ENCODE measurements at regions not wholly inside any gene's neighbourhood (a gene's known extent, or its start where the extent isn't known, plus 50 kb on each side); places are given as distances from the start of the nearest gene placed in this dataset.
A peak's percentile ranks its signal among the peaks of the same experiment; 100 is the strongest.
"Not testable (repeated sequence)": the region's sequence is repeated elsewhere in the genome, so short reads cannot be mapped to it uniquely, and the experiment has no call there.

DNA sequence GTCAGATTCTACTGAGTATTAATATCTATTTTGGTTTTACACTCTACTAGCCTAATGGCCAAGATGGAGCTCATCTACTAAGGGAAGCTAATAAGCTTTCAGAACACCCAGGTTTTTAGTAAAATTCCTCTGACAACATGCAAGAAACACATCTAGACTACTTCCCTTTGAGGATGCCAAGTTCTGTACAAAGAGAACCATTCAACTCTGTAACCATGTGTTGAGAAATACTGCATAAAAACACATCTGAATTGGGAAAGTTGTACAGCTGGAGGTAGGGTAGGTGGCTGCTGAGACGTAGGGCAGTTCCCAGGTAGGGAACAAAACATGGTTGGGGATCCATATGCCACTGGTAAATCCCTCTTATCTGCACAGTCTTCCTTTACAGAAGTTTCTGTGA is 66.2 kb downstream of the SC5D start:
- no peak for DNase-seq (ENCODE audit: low read depth in 2 of 3, low spot score in 2 of 3)

DNA sequence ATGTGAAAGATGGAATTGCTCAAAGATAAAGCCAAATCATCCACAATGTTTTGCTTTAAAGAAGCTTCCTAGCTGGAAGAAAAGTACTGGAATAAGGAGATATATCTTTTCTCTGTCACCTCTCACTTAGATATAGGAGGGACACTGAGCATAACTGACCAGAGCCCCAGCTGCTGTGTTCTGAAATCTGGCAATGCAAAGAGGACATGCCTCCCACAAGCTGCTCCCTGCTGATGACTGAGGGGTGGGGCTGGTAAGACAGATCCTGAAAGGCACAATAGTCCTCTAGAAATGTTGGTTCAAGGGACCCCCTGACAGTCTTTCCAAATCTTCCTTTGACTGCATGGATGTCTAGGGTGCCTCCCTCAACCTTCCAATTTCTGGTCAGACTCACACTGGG is 67.0 kb downstream of the SC5D start:
- no peak for DNase-seq (ENCODE audit: low read depth in 2 of 3, low spot score in 2 of 3)

GRCh38 chr11:121362955-121363354 is 70.4 kb downstream of the SC5D start:
- DNase-seq (ENCODE audit: low read depth in 2 of 3, low spot score in 2 of 3), result not testable (repeated sequence)

DNA sequence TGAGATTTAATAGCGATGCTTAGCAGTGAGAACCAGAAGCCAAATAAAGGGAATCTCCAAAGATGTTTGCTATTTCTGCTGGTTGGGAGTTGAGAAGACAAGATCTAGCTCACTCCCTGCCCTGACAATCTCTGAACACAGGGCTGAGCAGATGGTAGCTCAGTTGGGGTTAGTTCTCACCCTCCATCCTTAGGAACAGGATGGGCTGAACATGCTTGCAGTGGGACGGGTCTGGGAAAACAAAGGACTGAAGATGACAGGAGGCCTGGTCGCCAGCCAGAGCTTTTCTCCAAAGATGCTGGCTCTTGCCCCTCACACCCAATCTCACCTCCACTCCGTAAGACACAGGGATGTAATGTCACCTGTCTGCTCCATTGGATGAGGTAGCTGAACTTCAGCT is 72.7 kb downstream of the SC5D start:
- DNase-seq (ENCODE audit: low read depth in 2 of 3, low spot score in 2 of 3), result no peak

DNA sequence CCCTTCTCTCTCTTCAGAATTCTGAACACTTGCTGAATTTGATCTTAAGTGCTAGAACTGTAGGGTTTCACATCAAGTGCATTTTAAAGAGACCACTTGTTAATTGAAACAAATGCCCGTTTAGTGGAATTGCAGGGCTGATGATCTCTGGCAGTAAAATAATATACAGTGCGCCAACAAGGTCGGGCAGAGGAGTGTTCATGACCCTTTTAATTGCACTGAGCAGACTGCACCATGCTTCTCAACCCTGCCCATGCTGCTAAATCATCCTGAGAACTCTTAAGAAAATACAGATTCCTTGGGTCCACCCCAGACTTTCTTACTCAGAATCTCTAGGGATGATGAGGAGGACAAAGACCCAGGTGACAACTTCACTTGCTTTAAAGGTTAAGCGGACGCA is 73.5 kb downstream of the SC5D start:
- no peak for DNase-seq (ENCODE audit: low read depth in 2 of 3, low spot score in 2 of 3)

DNA sequence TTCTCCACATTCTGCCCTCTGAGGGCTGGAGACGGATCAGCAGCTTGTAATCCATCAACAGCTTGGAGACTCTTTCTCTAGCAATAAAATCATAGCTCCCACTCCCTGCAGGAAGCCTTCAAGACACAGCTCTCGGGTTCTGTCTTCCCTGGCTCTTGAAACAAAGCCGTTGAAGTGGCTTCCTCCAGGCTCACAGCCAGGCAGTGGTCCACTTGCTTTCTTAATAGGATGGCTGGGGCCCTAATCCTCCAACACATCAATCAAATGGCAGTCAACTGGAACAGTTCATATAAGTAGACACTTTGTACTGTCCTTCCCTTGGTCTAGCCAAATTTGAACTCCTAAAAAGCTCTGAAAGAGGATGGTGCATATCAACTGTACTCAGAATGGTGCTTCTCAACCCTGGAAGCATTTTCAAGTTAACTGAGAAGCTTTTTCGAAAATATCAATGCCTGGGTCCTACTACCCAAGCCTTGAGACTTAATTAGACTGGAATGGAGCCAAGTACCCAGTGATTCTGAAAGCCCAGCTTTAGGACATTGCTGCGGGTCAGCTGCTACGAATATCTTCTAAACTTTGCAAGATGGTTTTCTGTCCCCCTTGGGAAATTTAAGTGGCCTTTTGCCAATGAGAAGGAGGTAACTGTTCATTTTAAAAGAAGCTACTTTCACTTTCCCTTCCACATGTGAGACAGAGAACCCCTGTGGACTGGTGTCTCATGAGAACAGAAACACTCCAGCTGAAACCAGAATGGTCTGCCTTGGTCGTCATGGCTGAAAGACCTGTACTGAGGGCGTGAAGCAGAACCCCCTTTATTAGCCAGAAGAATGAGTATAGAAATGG is 74.7 kb downstream of the SC5D start:
- peak in 1 of 3 experiments; percentile 4 for DNase-seq (ENCODE audit: low read depth in 2 of 3, low spot score in 2 of 3)

- no peak for DNase-seq (ENCODE audit: low read depth in 2 of 3, low spot score in 2 of 3)
These were observed 75.3 kb downstream of the SC5D start for GRCh38 chr11:121367844-121368225.

- DNase-seq (ENCODE audit: low read depth in 2 of 3, low spot score in 2 of 3), result no peak
These were observed 76.0 kb downstream of the SC5D start for GRCh38 chr11:121368364-121369240.

DNA sequence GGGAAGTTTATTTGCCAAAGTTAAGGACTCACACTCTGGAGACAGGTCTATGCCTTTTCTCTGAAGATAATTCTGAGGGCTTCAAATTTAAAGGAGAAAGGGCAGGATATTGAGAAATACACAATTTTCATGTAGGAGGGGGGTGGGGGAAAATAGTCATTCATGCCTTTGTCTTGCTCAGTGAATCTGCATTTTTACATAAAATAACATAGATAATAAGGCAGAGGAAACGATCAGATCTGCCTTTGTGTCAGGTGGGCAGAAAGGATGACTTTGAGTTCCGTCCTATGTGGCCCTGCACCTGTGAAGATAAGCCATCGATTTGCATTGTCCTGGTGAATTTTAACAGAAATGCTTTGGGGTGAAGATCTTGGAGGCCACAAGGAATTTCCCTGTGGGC is 76.8 kb downstream of the SC5D start:
- no peak for DNase-seq (ENCODE audit: low read depth in 2 of 3, low spot score in 2 of 3)

- DNase-seq (ENCODE audit: low read depth in 2 of 3, low spot score in 2 of 3), result no peak
These were observed 79.5 kb downstream of the SC5D start for GRCh38 chr11:121372028-121372427.

DNA sequence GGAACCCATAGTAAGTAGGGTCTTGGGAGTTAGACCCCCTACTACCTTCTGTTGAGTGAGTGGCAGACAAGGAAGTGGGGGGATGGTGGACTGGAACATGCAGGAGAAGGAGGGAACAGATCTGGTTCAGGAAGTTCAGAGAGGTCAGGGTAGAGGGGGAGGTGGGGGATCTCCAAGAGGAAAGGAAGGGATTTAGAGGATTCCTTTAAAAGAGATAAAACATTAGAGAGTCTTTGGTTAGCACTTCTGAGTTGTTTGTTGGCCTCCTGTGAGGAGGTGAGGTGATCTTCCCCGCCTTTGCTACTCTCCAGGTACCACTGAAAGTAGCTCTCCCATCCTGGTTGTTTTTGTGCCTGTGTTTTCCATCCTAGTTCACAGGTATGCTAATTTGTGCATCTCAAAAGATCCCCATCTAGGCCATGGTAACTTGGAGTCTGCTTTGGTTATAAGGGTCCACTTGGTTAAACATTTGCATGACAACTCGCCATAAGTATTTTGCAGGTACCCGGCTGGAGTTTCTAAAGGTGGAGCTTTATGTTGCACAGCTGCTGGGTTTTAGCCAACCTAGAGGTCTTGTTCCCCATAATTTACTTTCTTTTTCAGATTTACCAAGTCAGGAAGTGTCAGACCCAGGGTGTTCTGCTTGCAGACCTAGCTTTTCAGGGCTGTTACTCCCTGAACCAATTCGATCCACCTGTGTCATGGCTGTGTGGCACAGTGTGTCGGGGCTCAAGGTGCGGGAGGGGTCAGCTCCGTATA is 79.3 kb upstream of the SORL1 start:
- no peak for DNase-seq (ENCODE audit: low read depth in 2 of 3, low spot score in 2 of 3)

- DNase-seq (ENCODE audit: low read depth in 2 of 3, low spot score in 2 of 3), result no peak
These were observed 77.7 kb upstream of the SORL1 start for GRCh38 chr11:121374286-121374985.

- no peak for DNase-seq (ENCODE audit: low read depth in 2 of 3, low spot score in 2 of 3)
These were observed 76.0 kb upstream of the SORL1 start for GRCh38 chr11:121376130-121376529.

DNA sequence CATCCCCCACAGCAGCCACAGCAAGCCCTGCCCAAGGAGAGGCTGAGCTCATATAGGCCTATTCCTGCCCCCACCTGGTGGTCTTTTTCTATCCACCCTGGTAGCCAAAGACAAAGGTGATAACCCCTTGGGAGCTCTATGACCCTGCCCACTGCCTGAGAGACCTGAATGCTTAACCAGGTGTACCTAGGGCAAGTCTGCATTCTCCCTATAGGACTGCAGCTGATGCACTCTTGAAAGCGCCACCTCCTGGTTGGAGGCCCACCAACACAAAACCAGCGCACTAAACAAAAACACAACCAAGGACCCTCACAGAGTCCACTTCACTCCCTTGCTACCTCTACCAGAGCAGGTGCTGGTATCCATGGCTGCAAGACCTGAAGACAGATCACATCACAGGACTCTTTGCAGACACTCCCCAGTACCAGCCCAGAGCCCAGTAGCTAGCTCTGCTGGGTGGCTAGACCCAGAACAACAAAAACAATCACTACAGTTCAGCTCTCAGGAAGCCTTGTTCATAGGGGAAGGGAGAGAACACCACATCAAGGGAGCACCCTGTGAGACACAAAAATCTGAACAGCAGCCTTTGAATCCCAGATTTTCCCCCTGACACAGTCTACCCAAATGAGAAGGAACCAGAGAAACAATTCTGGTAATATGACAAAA is 72.8 kb upstream of the SORL1 start:
- not testable (repeated sequence) for DNase-seq (ENCODE audit: low read depth in 2 of 3, low spot score in 2 of 3)

GRCh38 chr11:121383716-121384115 is 68.4 kb upstream of the SORL1 start:
- DNase-seq (ENCODE audit: low read depth in 2 of 3, low spot score in 2 of 3), result no peak

GRCh38 chr11:121385688-121386087 is 66.4 kb upstream of the SORL1 start:
- no peak for DNase-seq (ENCODE audit: low read depth in 2 of 3, low spot score in 2 of 3)

Data from activated CD8-positive, alpha-beta memory T cell treated with anti-CD3 and anti-CD28 coated beads for 48 hours (primary cell).